ENCODE measurements at regions not wholly inside any gene's neighbourhood (a gene's known extent, or its start where the extent isn't known, plus 50 kb on each side); places are given as distances from the start of the nearest gene placed in this dataset.

GRCh38 chr2:55109219-55109891 lies 59.1 kb upstream of the RTN4 start:
- no peak overlapping the region for H3K4me3 ChIP-seq (replicated peaks; ENCODE audit: low read depth, low read length)
- TF ChIP-seq, protein P1, sequence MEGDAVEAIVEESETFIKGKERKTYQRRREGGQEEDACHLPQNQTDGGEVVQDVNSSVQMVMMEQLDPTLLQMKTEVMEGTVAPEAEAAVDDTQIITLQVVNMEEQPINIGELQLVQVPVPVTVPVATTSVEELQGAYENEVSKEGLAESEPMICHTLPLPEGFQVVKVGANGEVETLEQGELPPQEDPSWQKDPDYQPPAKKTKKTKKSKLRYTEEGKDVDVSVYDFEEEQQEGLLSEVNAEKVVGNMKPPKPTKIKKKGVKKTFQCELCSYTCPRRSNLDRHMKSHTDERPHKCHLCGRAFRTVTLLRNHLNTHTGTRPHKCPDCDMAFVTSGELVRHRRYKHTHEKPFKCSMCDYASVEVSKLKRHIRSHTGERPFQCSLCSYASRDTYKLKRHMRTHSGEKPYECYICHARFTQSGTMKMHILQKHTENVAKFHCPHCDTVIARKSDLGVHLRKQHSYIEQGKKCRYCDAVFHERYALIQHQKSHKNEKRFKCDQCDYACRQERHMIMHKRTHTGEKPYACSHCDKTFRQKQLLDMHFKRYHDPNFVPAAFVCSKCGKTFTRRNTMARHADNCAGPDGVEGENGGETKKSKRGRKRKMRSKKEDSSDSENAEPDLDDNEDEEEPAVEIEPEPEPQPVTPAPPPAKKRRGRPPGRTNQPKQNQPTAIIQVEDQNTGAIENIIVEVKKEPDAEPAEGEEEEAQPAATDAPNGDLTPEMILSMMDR (IDR thresholded peaks at IDR 0.05; ENCODE audit: low read length, missing control alignments) = no peak
- DNase-seq (ENCODE audit: low read depth) = no peak

- no peak for DNase-seq (ENCODE audit: low read depth)
- no peak overlapping the region for H3K4me3 ChIP-seq (replicated peaks; ENCODE audit: low read depth, low read length)
- TF ChIP-seq, protein P1 (IDR thresholded peaks at IDR 0.05; ENCODE audit: low read length, missing control alignments) = no peak
Measured at GRCh38 chr2:55108456-55109160, 58.4 kb upstream of the RTN4 start.

DNA sequence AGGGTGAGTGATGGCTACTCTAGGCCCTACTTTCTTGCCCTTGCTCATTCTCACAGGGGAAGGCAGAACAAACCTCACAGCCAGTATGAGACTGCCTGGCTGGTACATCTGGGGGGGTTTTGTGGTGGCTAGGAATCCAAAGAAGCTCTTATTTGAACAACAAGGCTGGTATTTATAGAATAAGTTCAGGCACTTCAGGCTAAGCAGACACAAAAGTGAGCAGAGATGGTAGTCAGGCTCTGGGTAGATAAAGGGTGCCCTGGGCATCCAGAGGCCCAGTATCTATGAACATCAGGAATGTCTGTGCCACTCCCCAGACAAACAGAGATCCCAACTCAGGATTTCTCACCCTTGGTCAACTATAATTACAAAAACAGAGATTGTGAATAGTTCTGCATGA lies 57.2 kb upstream of the RTN4 start:
- no peak overlapping the region for H3K4me3 ChIP-seq (replicated peaks; ENCODE audit: low read depth, low read length)
- TF ChIP-seq, protein P1 (IDR thresholded peaks at IDR 0.05; ENCODE audit: low read length, missing control alignments) = no peak
- no peak for DNase-seq (ENCODE audit: low read depth)

- TF ChIP-seq, protein P1 (IDR thresholded peaks at IDR 0.05; ENCODE audit: low read length, missing control alignments) = no peak
- DNase-seq (ENCODE audit: low read depth) = no peak
- no peak overlapping the region for H3K4me3 ChIP-seq (replicated peaks; ENCODE audit: low read depth, low read length)
Measured at GRCh38 chr2:55106148-55106547, 55.9 kb upstream of the RTN4 start.

GRCh38 chr2:55105456-55105855 lies 55.2 kb upstream of the RTN4 start:
- no peak overlapping the region for H3K4me3 ChIP-seq (replicated peaks; ENCODE audit: low read depth, low read length)
- TF ChIP-seq, protein P1 (IDR thresholded peaks at IDR 0.05; ENCODE audit: low read length, missing control alignments) = no peak
- no peak for DNase-seq (ENCODE audit: low read depth)

DNA sequence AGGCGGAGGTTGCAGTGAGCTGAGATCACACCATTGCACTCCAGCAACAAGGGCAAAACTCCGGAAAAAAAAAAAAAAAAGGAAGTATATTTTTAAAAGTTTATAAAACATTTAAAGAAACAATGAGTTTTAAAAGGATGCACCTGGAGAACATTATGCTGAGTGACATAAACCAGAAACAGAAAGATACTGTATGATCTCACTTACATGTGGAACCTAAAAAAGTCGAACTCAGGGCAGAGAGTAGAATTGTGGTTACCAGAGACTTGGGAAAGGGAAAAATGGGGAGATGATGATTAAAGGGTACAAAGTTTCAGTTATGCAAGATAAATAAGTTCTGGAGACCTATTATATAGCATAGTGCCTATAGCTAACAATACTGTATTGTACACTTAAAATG lies 52.8 kb upstream of the RTN4 start:
- no peak for DNase-seq (ENCODE audit: low read depth)
- no peak overlapping the region for H3K4me3 ChIP-seq (replicated peaks; ENCODE audit: low read depth, low read length)
- TF ChIP-seq, protein P1 (IDR thresholded peaks at IDR 0.05; ENCODE audit: low read length, missing control alignments) = no peak
